Activated naive CD4-positive, alpha-beta T cell treated with anti-CD3 and anti-CD28 coated beads, Interleukin-2, amount 50 U/mL, for 24 hours (primary cell): ENCODE measurements at regions not wholly inside any gene's neighbourhood (a gene's known extent, or its start where the extent isn't known, plus 50 kb on each side); places are given as distances from the start of the nearest gene placed in this dataset.

Source experiments
- H3K27ac Mint-ChIP-seq: one replicate; pipeline ENCODE4 v1.8.0; 2021; ENCODE audit warnings: mild to moderate bottlenecking, mixed read lengths
- H3K27me3 Mint-ChIP-seq: one replicate; pipeline ENCODE4 v1.8.0; 2021; ENCODE audit warnings: mixed read lengths
- H3K36me3 Mint-ChIP-seq: one replicate; pipeline ENCODE4 v1.8.0; 2021; ENCODE audit warnings: mixed read lengths
- H3K4me1 Mint-ChIP-seq: one replicate; pipeline ENCODE4 v1.8.0; 2021; ENCODE audit warnings: mixed read lengths
- H3K4me3 Mint-ChIP-seq: one replicate; pipeline ENCODE4 v1.8.0; 2021; ENCODE audit warnings: mild to moderate bottlenecking, mixed read lengths
- H3K9me3 Mint-ChIP-seq: one replicate; pipeline ENCODE4 v1.8.0; 2021; ENCODE audit warnings: mixed read lengths

- Mint-ChIP-seq H3K27me3 (peaks cover 7% of the 10 kb centered on the region), H3K27ac (no peak overlapping the region), H3K4me1 (no peaks in the 10 kb centered on the region), H3K36me3 (no peaks in the 10 kb centered on the region), H3K9me3 (no peaks in the 10 kb centered on the region), H3K4me3 (no peak overlapping the region)
These were observed 136.8 kb upstream of the ARL4C start for GRCh38 chr2:234633581-234634230.

- Mint-ChIP-seq H3K9me3 (no peaks in the 10 kb centered on the region), H3K4me1 (no peaks in the 10 kb centered on the region), H3K27ac (no peak overlapping the region), H3K4me3 (no peak overlapping the region), H3K27me3 (peaks cover 7% of the 10 kb centered on the region), H3K36me3 (no peaks in the 10 kb centered on the region)
These were observed 135.9 kb upstream of the ARL4C start for GRCh38 chr2:234632527-234633391.

GRCh38 chr2:234631646-234632514 lies 135.0 kb upstream of the ARL4C start:
- Mint-ChIP-seq H3K9me3 (no peaks in the 10 kb centered on the region), H3K27me3 (peaks cover 8% of the 10 kb centered on the region), H3K36me3 (no peaks in the 10 kb centered on the region), H3K4me1 (no peaks in the 10 kb centered on the region), H3K4me3 (no peak overlapping the region), H3K27ac (no peak overlapping the region)

GRCh38 chr2:234630801-234631261 lies 133.9 kb upstream of the ARL4C start:
- peaks cover 8% of the 10 kb centered on the region for H3K27me3 Mint-ChIP-seq
- no peak overlapping the region for H3K27ac Mint-ChIP-seq
- no peaks in the 10 kb centered on the region for H3K9me3 Mint-ChIP-seq
- no peaks in the 10 kb centered on the region for H3K4me1 Mint-ChIP-seq
- no peak overlapping the region for H3K4me3 Mint-ChIP-seq
- no peaks in the 10 kb centered on the region for H3K36me3 Mint-ChIP-seq

GRCh38 chr2:234629596-234629995 lies 132.7 kb upstream of the ARL4C start:
- Mint-ChIP-seq H3K4me1 (no peaks in the 10 kb centered on the region), H3K4me3 (no peak overlapping the region), H3K27ac (no peak overlapping the region), H3K9me3 (no peaks in the 10 kb centered on the region), H3K36me3 (no peaks in the 10 kb centered on the region), H3K27me3 (peaks cover 8% of the 10 kb centered on the region)

- no peaks in the 10 kb centered on the region for H3K36me3 Mint-ChIP-seq
- peaks cover 8% of the 10 kb centered on the region for H3K27me3 Mint-ChIP-seq
- no peaks in the 10 kb centered on the region for H3K9me3 Mint-ChIP-seq
- H3K27ac Mint-ChIP-seq = no peak overlapping the region
- H3K4me3 Mint-ChIP-seq = no peak overlapping the region
- no peaks in the 10 kb centered on the region for H3K4me1 Mint-ChIP-seq
These were observed 132.1 kb upstream of the ARL4C start for GRCh38 chr2:234628953-234629352.

- no peaks in the 10 kb centered on the region for H3K9me3 Mint-ChIP-seq
- peaks cover 5% of the 10 kb centered on the region for H3K27me3 Mint-ChIP-seq
- no peak overlapping the region for H3K4me3 Mint-ChIP-seq
- H3K4me1 Mint-ChIP-seq = no peaks in the 10 kb centered on the region
- no peaks in the 10 kb centered on the region for H3K36me3 Mint-ChIP-seq
- H3K27ac Mint-ChIP-seq = no peak overlapping the region
These were observed 130.4 kb upstream of the ARL4C start for GRCh38 chr2:234627308-234627707.

GRCh38 chr2:234626566-234627130 lies 129.8 kb upstream of the ARL4C start:
- Mint-ChIP-seq H3K4me3 (no peak overlapping the region), H3K9me3 (no peaks in the 10 kb centered on the region), H3K27ac (no peak overlapping the region), H3K36me3 (no peaks in the 10 kb centered on the region), H3K27me3 (peaks cover 5% of the 10 kb centered on the region), H3K4me1 (no peaks in the 10 kb centered on the region)

GRCh38 chr2:234625626-234626250 lies 128.9 kb upstream of the ARL4C start:
- Mint-ChIP-seq H3K4me3 (no peak overlapping the region), H3K36me3 (no peaks in the 10 kb centered on the region), H3K9me3 (no peaks in the 10 kb centered on the region), H3K4me1 (no peaks in the 10 kb centered on the region), H3K27ac (no peak overlapping the region), H3K27me3 (peaks cover 5% of the 10 kb centered on the region)

GRCh38 chr2:234623521-234623991 lies 126.7 kb upstream of the ARL4C start:
- Mint-ChIP-seq H3K9me3 (no peaks in the 10 kb centered on the region), H3K27ac (no peak overlapping the region), H3K27me3 (peaks cover 3% of the 10 kb centered on the region), H3K4me3 (no peak overlapping the region), H3K4me1 (peaks cover 12% of the 10 kb centered on the region), H3K36me3 (no peaks in the 10 kb centered on the region)

- Mint-ChIP-seq H3K27me3 (no peaks in the 10 kb centered on the region), H3K27ac (no peak overlapping the region), H3K4me3 (no peak overlapping the region), H3K4me1 (peaks cover 12% of the 10 kb centered on the region), H3K36me3 (no peaks in the 10 kb centered on the region), H3K9me3 (no peaks in the 10 kb centered on the region)
These were observed 124.2 kb upstream of the ARL4C start for GRCh38 chr2:234621120-234621519.

GRCh38 chr2:234620018-234620417 lies 123.1 kb upstream of the ARL4C start:
- Mint-ChIP-seq H3K4me3 (no peak overlapping the region), H3K9me3 (no peaks in the 10 kb centered on the region), H3K27me3 (no peaks in the 10 kb centered on the region), H3K36me3 (no peaks in the 10 kb centered on the region), H3K27ac (no peak overlapping the region), H3K4me1 (peaks cover 12% of the 10 kb centered on the region)

- Mint-ChIP-seq H3K4me1 (peaks cover 12% of the 10 kb centered on the region), H3K4me3 (no peak overlapping the region), H3K27me3 (peaks cover 1% of the 10 kb centered on the region)
These were observed 118.9 kb upstream of the ARL4C start for GRCh38 chr2:234615643-234616356.

GRCh38 chr2:234611209-234611608 lies 114.3 kb upstream of the ARL4C start:
- no peak overlapping the region for H3K27ac Mint-ChIP-seq
- no peaks in the 10 kb centered on the region for H3K4me1 Mint-ChIP-seq
- no peaks in the 10 kb centered on the region for H3K36me3 Mint-ChIP-seq
- peaks cover 5% of the 10 kb centered on the region for H3K9me3 Mint-ChIP-seq
- no peak overlapping the region for H3K4me3 Mint-ChIP-seq
- peaks cover 5% of the 10 kb centered on the region for H3K27me3 Mint-ChIP-seq

More at GRCh38 chr2:234615643-234616356, 118.9 kb upstream of the ARL4C start:
- Mint-ChIP-seq H3K36me3 (no peaks in the 10 kb centered on the region), H3K9me3 (peaks cover 5% of the 10 kb centered on the region), H3K27ac (no peak overlapping the region)
